ENCODE measurements at regions not wholly inside any gene's neighbourhood (a gene's known extent, or its start where the extent isn't known, plus 50 kb on each side); places are given as distances from the start of the nearest gene placed in this dataset.

- Histone ChIP-seq H3K4me3 (no peak overlapping the region), H3K36me3 (no peaks in the 10 kb centered on the region), H3K4me1 (peaks cover 0 to 13% (median 5%) of the 10 kb centered on the region in 4 donors), H3K9me3 (no peaks in the 10 kb centered on the region), H3K27me3 (peaks cover 0 to 54% (median 3%) of the 10 kb centered on the region in 4 donors), H3K27ac (replicated peaks in 1 of 4) (no peak overlapping the region)
- TF ChIP-seq, protein P1, sequence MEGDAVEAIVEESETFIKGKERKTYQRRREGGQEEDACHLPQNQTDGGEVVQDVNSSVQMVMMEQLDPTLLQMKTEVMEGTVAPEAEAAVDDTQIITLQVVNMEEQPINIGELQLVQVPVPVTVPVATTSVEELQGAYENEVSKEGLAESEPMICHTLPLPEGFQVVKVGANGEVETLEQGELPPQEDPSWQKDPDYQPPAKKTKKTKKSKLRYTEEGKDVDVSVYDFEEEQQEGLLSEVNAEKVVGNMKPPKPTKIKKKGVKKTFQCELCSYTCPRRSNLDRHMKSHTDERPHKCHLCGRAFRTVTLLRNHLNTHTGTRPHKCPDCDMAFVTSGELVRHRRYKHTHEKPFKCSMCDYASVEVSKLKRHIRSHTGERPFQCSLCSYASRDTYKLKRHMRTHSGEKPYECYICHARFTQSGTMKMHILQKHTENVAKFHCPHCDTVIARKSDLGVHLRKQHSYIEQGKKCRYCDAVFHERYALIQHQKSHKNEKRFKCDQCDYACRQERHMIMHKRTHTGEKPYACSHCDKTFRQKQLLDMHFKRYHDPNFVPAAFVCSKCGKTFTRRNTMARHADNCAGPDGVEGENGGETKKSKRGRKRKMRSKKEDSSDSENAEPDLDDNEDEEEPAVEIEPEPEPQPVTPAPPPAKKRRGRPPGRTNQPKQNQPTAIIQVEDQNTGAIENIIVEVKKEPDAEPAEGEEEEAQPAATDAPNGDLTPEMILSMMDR (IDR thresholded peaks at IDR 0.05) = no peak
- TF ChIP-seq POLR2AphosphoS5 (IDR thresholded peaks at IDR 0.05) = no peak
- TF ChIP-seq EP300 (IDR thresholded peaks at IDR 0.05) = no peak
- no peak for TF ChIP-seq POLR2A (IDR thresholded peaks at IDR 0.05; ENCODE audit: low read depth)
- 94% methylated on average over 15 of the region's 19 CpGs for WGBS
- no peak for DNase-seq (ENCODE audit: extremely low spot score)
- intact Hi-C loops (cut with DNase I) = no loop called here
Observed at GRCh38 chr20:58141971-58142842, 86.2 kb downstream of the ANKRD60 start.

DNA sequence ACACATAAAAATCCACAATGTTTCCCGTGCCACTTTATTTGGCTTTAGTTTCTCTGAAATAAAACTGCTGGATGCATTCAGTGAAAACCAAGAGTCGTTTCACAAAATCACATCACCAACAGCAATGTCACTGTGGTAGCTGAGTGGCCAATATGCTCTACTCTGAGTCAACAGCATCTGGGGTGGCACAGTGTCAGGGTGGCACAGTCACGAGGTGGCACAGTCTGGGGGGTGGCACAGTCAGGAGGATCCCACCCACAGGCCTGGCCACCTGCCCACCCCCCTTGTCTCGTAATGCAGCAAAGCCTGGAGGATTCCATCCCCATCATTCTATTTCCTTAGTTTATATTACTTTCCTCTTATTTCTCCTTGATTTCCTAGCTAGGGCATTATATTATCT, 87.0 kb downstream of the ANKRD60 start:
- Histone ChIP-seq H3K27me3 (peaks cover 0 to 61% (median 3%) of the 10 kb centered on the region in 4 donors), H3K4me1 (peaks cover 0 to 11% (median 5%) of the 10 kb centered on the region in 4 donors), H3K4me3 (no peak overlapping the region), H3K36me3 (no peaks in the 10 kb centered on the region), H3K27ac (replicated peaks in 1 of 4) (no peak overlapping the region), H3K9me3 (no peaks in the 10 kb centered on the region)
- intact Hi-C loops (cut with DNase I) = no loop called here
- TF ChIP-seq POLR2AphosphoS5 (IDR thresholded peaks at IDR 0.05) (no peak), EP300 (IDR thresholded peaks at IDR 0.05) (no peak), POLR2A (IDR thresholded peaks at IDR 0.05; ENCODE audit: low read depth) (no peak)
- TF ChIP-seq, protein P1 (IDR thresholded peaks at IDR 0.05) = no peak
- WGBS = 75% methylated on average over 4 of the region's 4 CpGs
- no peak for DNase-seq (ENCODE audit: extremely low spot score)

DNA sequence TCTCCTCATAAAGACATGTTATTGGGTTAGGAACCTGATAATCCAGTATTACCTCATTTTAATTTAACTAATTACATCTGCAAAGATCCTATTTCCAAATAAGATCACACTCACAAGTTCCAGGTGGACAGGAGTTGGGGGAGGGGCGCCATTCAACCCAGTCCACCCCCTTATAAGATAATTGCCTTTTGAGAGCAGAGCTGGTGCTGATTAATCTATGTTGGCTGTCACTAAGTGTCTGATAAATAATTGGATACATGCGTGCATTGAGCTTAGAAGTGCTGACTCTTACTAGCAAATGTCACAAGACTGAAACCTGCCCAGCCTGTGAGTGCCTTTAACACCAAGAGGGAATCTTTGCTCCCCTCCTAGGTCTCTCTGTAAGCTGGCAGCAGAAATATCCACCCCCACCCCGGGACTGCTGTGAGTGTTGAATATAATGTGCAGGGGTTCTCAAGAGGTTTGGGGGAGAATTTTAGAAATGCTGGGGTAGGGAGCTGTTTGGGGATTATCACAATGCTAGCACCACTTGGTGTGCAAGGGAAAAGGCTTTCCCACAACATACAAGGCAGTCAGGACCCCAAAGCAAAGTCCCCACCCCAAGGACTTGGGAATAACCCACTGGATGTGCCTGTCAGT, 87.5 kb downstream of the ANKRD60 start:
- Histone ChIP-seq H3K27me3 (peaks cover 0 to 59% (median 3%) of the 10 kb centered on the region in 4 donors), H3K36me3 (no peaks in the 10 kb centered on the region), H3K4me1 (peaks cover 0 to 9% (median 8%) of the 10 kb centered on the region in 4 donors), H3K4me3 (no peak overlapping the region), H3K27ac (replicated peaks in 1 of 4) (no peak overlapping the region), H3K9me3 (no peaks in the 10 kb centered on the region)
- TF ChIP-seq POLR2AphosphoS5 (IDR thresholded peaks at IDR 0.05) = no peak
- TF ChIP-seq, protein P1 (IDR thresholded peaks at IDR 0.05) = no peak
- DNase-seq (ENCODE audit: extremely low spot score) = no peak
- 74% methylated on average over 3 of the region's 3 CpGs for WGBS
- intact Hi-C loops (cut with DNase I) = no loop called here

DNA sequence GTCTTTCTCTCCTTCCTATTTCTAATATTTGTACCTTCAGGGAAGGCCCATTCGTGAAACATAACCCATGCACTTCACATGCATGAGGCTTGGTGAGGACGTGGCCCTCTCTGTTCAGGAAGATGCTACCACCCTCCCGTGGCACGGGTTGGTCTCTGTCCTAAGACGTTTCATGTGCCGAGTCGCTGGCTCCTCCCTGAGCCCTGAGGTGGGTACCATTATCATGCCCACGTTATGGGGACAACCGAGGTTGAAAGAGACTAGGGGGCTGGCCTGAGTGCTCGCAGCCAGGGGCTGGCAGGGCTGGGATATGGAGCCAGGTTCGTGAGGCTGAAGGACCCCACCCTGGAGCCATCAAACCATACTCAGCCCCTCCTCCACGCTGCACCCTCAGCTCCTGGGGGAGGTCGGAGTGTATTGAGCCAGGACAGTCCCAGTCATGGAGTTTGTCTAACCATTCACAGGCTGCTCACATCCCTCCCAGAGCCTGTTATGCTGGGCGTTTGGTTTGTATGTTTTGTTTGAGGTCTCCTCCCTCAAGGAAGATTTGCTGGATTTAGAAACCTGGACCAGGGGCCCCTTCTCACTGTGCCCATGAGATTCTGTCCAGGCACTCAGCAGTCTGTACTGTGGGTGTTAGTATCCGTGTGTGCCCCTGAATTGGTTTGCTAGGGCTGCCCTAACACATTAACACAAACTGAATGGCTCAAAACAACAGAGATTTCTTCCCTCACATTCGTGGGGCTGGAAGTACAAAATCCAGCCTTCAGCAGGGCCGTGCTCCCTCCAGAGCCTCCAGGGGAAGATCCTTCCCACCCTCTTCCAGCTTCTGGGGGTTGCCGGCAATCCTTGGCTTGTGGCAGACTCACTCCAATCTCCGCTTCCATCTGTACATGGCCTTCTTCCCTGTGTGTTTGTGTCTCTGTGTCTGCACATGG, 88.3 kb downstream of the ANKRD60 start:
- Histone ChIP-seq H3K27ac (replicated peaks in 1 of 4) (no peak overlapping the region), H3K9me3 (no peaks in the 10 kb centered on the region), H3K27me3 (peaks cover 0 to 62% (median 7%) of the 10 kb centered on the region in 4 donors), H3K36me3 (no peaks in the 10 kb centered on the region), H3K4me3 (no peak overlapping the region), H3K4me1 (peaks cover 0 to 17% (median 9%) of the 10 kb centered on the region in 4 donors)
- intact Hi-C loops (cut with DNase I) = no loop called here
- 87% methylated on average over 13 of the region's 19 CpGs for WGBS
- no peak for TF ChIP-seq POLR2A (IDR thresholded peaks at IDR 0.05; ENCODE audit: low read depth)
- TF ChIP-seq POLR2AphosphoS5 (IDR thresholded peaks at IDR 0.05) = no peak
- no peak for TF ChIP-seq EP300 (IDR thresholded peaks at IDR 0.05)
- TF ChIP-seq, protein P1 (IDR thresholded peaks at IDR 0.05) = no peak
- peak; percentile 86 for DNase-seq (ENCODE audit: extremely low spot score)
